NCI-H69 (cell line): ENCODE measurements at regions not wholly inside any gene's neighbourhood (a gene's known extent, or its start where the extent isn't known, plus 50 kb on each side); places are given as distances from the start of the nearest gene placed in this dataset.
A peak's percentile ranks its signal among the peaks of the same experiment; 100 is the strongest.

Experiments used
- DNase-seq: peaks from one replicate; lab custom pipeline; 2025; lab: John Stamatoyannopoulos, UW

DNA sequence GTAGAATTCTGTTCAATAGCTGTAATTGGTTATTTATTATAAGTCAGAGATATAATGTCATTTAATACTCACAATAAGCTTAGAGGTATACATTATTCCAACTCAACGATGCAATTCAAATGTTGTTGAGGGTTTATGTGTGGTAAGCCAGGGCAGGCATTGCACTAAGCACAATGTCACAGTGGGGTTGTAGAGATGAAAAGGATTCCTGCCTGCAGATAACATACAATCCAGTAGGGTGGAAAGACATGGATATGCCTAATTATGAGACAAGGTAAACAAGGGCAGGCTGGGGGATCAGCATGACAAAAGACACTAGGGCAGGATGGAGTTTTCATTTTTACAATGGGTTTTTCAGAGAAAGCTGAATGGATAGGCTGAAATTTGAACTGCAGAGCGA, 98.7 kb upstream of the PALM2AKAP2 start:
- peak; percentile 58 for DNase-seq

DNA sequence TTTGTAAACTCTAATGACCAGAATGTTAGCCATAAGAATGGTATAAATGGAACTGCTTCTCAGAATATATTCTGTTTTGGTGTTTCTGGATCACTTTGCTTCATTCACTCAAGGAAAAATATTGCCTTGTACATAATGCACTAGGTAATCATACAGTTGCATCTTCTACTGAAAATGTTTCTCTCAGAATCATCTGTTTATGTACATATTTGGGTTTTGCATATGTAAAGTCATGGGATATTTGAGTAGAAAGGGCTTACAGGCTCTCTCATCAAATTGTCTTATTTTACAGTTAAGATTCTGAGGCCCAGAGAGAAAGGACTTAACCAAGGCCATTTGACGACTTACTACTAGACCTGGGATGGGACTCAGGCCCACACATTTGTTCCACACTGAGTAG, 97.8 kb upstream of the PALM2AKAP2 start:
- DNase-seq: no peak

GRCh38 chr9:109683521-109683920, 96.5 kb upstream of the PALM2AKAP2 start:
- DNase-seq: no peak

DNA sequence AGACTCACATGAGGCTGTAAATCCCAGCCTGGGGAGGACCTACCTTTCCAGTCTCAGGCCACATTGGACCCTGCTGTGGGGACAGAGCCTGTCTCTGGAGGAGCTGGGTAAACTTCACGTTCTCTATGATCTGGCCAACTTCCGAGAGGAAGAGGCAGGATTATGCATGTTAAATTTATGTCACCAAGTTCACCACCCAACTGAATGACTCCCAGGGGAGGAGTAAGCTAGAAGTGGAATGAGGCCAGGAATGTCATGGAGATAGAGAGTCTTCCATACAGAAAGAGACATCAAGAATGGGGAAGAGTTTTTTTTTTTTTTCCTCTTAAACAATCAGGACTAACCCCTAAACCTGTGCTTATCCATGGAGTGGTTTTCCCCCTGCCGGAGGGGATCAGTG, 90.3 kb upstream of the PALM2AKAP2 start:
- peak; percentile 28 for DNase-seq

DNA sequence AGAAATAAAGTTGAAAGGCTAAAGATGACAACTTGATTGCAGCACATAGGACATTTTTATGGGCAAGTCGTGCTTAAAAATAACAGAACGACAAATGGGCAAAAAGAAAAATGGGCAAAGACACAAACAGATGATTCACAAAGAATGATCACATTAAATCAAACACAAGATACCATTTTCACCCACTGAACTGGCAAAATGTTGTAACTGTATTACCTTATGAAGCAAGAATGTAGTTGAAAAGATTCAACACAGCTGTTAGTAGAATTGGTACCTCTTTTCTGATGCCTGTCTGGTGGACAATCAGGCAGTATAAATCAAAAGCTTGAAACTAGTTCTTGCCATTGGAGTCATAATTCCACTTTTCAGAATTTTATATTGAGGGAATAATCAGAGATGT, 81.0 kb upstream of the PALM2AKAP2 start:
- DNase-seq: peak; percentile 42

GRCh38 chr9:109704546-109704945, 75.5 kb upstream of the PALM2AKAP2 start:
- no peak for DNase-seq

DNA sequence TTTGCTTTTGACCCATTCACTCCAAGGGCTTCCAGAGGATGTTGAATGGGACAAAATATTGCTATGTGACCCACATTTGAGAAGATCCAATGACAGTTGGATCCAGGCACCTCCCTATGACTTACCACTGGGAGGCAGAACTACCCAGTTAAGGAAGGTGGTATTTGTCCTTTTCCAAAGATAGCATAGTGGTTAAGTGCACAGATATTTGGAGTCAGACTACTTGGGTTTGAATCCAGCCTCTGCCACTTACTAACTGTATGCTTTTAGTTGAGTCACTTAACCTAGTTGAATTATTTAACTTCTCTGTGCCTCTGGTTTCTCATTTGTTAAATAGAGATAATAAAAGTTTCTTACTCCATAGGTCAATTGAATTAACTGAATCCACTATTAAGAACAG, 74.5 kb upstream of the PALM2AKAP2 start:
- peak; percentile 54 for DNase-seq

DNA sequence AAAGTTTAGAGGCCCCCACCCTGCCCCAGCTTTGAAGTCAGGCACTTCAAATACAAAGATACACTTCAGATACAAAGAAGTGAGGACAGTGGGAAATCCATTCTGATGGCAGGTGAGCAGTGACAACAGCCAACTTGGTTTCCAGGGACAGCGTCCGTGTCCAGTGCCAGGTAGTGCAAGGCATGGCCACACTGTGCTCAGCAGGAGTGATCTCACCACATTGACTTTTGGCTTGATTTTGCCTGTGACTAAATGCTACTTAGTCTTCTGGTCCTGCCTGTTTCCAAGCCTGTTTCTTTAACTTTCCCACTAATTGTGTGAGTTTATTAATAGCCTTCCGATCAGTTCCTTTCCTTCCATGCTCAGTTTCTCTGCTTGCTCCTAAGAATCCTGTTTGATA, 72.6 kb upstream of the PALM2AKAP2 start:
- no peak for DNase-seq

DNA sequence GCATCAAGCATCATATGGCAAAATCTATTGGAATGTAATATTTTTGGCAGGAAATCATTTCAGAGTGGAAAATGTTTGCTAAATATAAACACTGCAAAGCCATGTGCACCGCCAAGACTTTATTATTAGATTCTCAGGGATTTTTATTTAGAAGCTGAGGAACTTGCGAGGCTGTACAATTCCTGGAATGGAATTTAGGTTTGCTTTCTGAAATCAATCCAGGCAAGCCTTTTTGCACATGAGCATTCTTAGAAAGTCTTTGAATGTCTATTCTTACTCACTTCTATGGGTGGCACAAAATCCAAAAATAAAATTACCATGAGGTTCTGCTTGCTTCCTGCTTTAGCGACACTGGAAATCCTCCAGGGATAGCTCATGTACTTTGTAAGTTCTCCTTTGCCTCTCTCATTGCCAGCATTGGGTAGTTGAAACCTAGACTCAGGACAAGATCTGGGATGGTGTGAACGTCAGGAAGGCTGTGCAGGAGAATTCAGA, 71.5 kb upstream of the PALM2AKAP2 start:
- DNase-seq: no peak

- no peak for DNase-seq
Observed at GRCh38 chr9:109709866-109710265, 70.1 kb upstream of the PALM2AKAP2 start.

DNA sequence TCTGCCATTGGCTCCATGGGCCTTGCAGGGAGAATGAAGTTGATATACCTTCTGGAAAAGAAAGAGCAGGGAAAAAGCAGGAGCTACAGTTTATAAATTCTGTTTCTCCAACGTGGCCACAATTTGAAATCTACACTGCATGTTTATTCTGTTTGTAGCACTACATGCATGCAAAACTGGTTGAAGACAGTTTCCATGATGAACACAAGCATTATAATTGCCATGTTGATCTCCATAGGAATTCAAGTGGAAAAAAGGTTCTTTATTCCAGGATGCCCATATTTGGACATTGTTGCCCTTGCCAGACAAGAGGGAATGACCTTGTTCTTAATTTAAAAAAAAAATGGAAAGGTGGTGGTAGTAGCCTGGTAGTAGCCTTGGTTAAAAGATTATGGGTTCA, 69.2 kb upstream of the PALM2AKAP2 start:
- DNase-seq: no peak

DNA sequence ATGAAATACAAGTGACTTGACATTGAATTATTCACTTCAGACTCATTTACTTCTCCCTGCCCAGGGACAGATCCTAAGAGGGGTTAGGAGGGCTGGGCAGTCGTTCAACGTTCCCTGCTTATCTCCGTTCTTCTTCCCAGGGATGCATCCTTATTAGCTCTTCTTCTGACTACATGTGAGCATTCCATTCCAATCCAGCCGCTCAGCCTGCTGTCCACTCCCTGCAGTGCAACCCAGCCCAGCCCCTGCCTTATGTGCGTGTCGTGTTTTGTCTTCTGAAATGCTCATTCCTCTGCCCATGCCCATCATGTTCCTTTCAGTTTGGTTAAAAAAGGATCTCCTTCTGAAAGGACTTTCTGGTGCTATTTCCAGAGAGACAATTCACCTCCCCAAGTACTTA, 64.7 kb upstream of the PALM2AKAP2 start:
- DNase-seq: no peak

DNA sequence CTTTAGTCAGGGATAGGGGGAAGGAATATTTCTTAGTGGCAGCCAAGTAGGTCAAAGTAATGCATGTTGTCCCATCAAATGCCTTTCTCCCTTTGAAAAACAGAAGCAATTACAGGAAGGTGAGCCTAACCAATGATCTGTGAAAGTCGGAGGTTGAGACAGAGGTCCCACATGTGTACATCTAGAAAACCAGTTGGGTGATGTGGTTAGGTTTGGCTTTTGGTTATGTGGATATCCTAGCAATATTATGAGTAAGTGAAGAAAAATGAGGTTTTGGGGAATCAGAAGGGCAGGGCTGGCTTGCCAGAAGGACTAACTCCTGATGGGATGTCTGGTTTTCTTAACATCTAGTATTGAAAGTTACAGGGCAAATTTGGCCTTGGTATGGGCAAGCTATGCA, 63.4 kb upstream of the PALM2AKAP2 start:
- DNase-seq: no peak

- no peak for DNase-seq
Observed at GRCh38 chr9:109717342-109717741, 62.7 kb upstream of the PALM2AKAP2 start.

DNA sequence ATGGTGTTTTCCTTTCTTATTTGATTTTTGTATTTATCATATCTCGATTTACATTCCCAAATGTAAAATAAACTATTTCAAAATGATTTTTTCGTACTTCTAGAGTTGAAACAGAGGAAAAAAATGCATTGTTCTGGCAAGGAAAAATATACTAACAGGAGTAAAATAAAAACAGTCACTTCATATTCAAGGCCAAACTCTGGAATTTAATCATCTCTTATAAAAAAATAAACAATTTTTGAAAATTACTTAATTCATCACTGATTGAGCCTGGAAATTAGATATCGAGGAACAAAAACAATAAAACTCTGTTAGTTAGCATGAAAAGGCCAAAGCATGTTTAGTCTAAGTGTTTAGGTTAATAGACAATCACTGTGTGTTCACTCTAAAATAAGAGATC, 61.1 kb upstream of the PALM2AKAP2 start:
- no peak for DNase-seq

DNA sequence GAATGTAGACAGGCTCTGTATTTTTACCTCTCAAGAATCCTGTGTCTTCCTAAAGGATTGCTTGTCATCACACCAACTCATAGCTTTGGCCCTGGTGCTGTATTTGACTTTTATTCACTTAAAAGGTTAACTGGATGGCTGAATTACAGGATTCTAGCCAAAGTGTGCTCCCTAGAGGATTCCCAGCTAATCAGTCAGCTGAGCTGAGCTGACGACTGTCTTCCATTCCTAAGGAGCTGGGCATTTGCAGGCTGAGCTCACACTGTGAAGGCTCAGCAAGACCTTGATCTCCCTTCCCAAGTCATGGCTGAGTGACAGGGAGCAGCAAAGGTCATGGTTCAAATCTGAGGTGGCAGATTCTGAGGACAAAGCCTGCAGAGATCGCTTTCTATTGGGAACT, 59.0 kb upstream of the PALM2AKAP2 start:
- peak; percentile 28 for DNase-seq

DNA sequence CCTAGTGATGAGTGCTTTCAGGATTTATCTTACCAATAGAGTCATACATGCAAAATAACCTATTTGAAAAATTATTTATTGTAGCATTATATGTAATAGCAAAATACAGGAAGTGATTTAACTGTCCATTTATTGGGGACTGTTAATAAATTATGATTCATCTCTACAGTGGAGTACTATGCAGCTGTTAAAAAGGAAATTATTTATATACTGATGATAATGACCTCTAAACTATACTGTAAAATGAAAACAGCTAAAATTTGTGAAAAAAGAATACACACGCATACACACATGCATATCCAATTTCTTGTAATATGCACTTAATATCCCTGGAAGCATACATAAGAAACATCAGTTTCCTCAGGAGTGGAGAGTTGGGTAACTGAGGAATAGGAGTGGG, 58.0 kb upstream of the PALM2AKAP2 start:
- no peak for DNase-seq

GRCh38 chr9:109723781-109724180, 56.2 kb upstream of the PALM2AKAP2 start:
- no peak for DNase-seq

GRCh38 chr9:109725460-109725859, 54.5 kb upstream of the PALM2AKAP2 start:
- DNase-seq: no peak

- no peak for DNase-seq
Observed at GRCh38 chr9:109726119-109726518, 53.9 kb upstream of the PALM2AKAP2 start.

GRCh38 chr9:109728686-109729300, 51.2 kb upstream of the PALM2AKAP2 start:
- DNase-seq: no peak

GRCh38 chr9:109729513-109729912, 50.5 kb upstream of the PALM2AKAP2 start:
- DNase-seq: no peak
